GM15510 (cell line): ENCODE measurements at regions not wholly inside any gene's neighbourhood (a gene's known extent, or its start where the extent isn't known, plus 50 kb on each side); places are given as distances from the start of the nearest gene placed in this dataset.

ENCODE experiments used
- POLR2A ChIP-seq: IDR thresholded peaks from 3 replicates; pipeline ENCODE4 v1.6.1; 2011; ENCODE audit warnings: borderline replicate concordance; ENCODE audit not compliant: insufficient read length; ENCODE audit errors: extremely low read depth

DNA sequence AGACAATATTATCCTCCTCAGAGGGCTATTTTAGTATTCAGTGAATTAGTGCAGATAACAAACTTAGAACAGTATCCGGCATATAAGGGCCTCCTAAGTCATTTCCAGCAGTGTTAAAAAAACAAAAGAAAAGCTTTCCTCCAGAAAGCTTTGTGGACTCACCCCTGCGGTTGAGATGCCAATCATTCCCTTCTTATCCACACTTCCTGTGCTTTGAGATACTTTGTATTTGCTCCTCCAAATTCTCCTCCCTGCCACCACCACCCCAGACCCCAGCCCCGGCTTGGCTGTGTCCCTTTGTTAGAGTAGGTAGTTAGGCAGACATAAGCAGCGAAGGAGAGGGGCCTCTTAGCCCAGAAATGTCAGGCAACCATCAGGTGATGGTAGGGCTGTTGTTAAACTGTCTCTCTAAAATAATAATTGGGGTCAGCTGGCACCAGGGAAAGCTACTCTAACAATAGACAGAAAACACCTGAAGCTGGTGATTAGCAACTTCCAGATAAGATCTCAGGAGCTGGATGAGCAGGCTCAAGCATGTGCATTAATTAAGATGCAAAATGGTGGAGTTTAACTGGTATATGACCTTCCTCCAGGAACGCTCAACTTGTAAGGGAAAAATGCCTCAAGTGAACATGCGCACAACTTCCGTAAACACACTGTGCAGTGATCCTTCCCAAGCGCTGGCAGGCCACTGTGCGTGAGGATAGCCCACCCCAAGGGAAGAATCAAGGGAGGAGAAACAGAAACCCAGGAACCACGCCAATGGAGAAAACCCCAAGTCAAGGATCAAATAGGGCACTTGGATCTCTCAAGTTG, 152.1 kb upstream of the EEA1 start:
- TF ChIP-seq POLR2A: no peak

DNA sequence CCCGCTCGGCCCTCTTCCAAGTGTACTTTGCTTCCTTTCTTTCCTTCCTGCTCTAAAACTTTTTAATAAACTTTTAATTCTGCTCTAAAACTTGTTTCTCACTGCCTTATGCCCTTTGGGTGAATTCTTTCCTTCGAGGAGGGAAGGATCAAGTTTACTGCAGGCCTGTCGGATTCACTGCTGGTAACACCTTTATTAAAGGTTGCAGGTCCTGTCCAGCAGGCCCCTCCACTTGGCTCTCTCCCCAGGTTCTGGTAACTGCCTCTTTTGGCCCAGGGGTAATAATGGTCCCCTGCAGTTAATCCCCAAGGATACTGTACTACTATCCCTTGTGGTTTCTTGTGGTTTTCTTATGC, 152.7 kb upstream of the EEA1 start:
- TF ChIP-seq POLR2A: no peak

DNA sequence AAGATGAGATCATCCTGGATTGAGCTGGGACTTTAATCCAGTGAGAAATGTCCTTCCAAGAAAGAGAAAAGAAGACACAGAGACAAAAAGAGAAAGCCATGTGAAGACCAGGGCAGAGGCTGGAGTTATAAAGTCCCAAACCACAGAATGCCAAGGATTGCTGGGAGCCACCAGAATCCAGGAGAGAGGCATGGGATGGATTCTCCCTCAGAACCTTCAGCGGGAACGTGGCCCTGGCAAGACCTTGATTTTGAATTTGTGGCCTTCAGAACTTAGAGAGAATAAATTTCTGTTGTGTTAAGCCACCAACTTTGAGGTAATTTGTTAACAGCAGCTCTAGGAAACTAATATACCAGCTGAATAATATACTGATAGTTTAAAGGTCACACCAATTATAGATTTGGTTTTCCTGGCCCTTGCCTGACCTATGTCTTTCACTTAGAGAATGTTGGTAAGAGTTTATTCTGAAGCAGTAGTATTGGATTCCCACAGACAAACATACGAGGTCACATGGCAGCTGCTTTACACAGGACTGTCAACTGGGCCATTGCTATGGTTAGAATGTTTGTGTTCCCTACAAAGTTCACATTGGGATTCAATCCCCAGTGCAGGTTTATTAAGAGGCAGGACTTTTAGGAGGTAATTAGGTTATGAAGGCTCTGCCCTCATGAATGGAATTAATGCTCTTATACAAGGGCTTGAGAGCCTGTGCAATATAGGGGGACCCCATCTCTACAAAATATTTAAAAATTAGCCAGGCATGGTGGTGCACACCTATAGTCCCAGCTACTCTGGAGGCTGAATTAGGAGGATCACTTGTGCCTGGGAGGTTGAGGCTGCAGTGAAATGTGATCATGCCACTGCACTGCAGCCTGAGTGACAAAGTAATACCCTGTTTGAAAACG, 156.5 kb upstream of the EEA1 start:
- TF ChIP-seq POLR2A: no peak

DNA sequence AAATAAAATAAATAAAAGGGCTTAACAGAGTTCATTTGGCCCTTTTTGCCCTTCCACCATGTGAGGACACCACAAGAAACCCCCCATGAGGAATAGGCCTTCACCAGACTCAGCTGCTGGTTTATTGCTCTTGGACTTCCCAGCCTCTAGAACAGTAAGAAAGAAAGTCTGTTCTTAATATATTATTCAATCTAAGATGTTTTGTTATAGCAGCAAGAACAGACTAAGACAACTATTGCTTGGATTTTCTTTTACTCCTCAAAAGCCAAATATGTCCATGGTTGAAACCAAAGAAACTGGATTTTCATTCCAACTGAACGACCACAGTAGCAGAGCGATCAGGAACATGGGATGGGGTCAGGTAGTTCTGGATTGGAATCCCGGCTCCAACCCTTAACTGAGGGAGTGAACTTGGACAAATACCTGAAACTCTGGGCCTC, 157.2 kb upstream of the EEA1 start:
- no peak for TF ChIP-seq POLR2A

DNA sequence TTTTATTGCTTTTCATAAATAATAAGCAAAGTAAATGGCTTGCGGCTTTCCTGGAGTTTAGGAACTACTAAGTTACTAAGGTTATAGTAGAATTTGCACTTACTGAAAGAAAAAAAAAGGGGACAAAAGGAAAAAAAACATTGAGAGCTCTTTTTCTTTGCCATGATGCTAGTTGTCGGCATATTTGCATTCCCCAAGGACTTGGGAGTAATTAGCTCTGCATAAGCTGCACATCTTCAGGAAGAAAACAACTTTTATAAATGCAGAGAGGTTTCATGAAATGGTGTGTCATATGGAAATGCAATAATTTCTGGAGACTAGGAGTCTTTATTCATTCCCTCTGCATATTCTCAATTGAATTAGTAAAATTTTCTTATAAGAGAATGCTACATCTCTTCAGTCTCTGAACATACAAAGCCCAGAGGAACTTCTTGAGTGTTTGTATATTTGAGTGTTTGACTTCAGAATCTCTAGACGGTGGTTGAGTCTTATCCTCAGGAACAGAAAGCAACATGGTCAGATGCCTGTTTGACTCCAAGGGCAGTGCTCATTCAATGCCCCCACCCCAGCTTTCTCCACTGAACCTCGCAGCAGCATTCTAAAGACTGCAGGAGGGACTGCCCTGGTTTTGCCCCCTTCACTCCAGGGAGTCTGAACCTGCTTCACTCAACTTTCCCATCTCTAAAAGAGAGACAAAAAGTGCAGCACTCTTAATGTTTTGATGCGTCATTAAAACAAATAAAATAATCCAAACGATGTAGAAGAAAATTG, 158.9 kb upstream of the EEA1 start:
- TF ChIP-seq POLR2A: no peak

- no peak for TF ChIP-seq POLR2A
These were observed 160.9 kb upstream of the EEA1 start for GRCh38 chr12:93089805-93090569.

- TF ChIP-seq POLR2A: no peak
These were observed 161.7 kb upstream of the EEA1 start for GRCh38 chr12:93090731-93091172.

GRCh38 chr12:93091886-93092648, 163.0 kb upstream of the EEA1 start:
- TF ChIP-seq POLR2A: no peak

GRCh38 chr12:93092649-93092945, 163.5 kb upstream of the EEA1 start:
- no peak for TF ChIP-seq POLR2A

DNA sequence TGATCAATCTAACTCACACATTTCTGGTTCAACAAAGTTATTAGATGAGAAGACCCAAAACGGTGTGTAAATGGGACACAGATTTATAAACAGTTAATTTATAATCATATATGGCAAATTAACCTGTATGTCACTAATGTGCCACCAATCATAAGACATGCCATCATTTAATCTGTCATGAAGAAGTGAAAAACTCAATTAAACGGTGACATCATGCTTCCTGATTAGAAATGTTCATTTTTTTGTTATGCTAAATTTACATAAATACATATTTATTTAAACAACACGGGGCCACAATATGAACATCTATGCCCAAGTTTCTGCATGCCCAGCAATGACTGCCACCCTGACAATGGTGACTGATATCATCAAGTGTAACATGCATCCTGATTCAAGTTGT, 164.1 kb upstream of the EEA1 start:
- TF ChIP-seq POLR2A: no peak

DNA sequence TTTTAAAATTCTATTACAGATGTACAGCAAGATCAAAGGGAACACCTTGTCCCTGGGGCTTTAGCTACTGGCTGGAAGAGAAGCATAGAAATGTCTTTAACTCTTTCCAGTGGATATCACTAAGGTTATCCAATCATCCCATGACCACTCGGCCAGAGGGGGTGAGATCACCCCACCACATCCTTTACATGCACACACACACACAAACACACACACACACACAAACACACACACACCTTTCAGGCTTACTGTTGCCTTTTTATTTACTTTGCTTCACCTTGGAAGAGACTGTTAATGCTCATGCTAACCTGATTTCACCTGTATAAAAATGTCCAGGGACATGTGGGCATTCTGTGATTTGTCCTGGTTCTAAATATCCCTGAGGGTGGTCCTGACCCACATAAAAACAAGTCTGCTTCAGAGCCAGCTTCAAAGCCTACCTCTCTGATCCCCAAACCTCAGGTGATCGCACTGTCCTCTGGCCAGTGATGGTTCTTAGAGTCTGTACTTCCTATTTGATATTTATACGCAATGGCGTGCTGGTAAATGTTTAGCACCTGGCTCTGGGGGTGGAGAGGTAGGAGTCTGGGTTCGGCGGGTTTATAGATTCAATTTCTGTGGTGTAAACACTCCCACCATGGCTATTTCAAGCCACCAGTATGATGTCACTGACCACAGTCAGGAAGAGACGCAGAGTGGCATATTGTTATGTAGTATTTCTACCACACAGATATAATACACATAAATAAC, 166.1 kb upstream of the EEA1 start:
- TF ChIP-seq POLR2A: peak; percentile 27

GRCh38 chr12:93097417-93097816, 168.3 kb upstream of the EEA1 start:
- TF ChIP-seq POLR2A: no peak

- TF ChIP-seq POLR2A: no peak
These were observed 169.0 kb upstream of the EEA1 start for GRCh38 chr12:93098077-93098476.
